ENCODE measurements at regions not wholly inside any gene's neighbourhood (a gene's known extent, or its start where the extent isn't known, plus 50 kb on each side); places are given as distances from the start of the nearest gene placed in this dataset.

DNA sequence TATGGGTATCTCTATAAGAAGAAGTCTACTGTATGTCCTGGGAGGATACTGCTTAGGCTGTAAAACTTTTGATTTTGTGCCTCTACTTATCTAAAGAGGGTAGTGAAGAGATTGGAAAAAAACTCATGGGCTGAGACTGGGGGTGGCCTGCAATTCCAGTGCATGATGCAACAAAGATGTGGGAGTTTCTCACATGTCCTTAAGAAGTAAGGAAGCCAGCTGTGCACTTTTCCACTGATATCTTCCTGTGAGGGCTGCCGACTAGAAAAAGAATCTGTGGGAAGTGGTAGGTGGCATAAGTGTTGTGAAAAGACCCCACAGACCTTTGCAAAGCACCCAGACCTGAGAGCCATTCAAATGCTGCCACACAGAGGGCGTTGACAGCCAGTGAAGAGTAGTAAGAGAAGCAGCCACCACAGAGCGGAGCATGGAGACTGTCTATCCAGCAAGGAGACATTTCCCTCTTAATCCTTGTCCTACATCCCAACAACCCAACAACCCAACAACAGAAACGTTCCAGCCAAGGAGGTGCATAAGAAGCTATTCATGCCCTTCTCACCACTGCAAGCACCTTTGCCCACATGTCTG lies 65.1 kb downstream of the PFDN4 start:
- no peak for DNase-seq

DNA sequence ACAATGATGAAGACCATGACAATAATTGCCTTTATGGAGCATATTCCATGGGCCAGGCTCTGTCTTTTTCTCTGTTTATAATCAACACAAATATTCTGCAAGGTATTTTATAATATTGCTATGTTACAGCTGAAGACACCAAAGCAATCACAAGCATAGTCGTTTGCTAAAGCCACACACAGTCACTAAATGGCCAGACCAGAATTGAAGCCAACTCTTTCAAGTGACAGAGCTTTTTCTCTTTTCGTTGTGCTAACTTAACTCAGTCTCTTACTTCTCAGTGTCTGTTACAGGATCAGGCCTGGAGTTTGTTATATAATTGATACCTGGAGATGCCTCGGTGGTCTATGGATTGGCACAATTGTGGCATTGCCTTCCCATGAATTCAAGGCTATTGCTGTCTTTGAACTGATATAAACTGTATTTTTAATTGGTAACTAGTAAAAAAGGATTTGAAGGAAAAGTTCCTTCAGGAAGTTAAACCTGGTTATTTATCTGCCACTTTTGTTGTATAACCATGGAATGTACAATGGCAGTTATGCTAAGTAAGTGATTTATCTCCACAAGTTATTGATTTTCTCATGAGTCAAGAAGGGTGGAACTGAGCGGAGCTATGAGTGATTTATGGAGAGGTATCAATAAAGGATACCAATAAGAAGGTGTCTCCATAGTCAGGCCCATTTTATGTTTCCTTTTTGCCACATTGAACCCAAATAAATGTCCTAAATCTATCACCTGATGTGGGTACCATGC lies 67.6 kb downstream of the PFDN4 start:
- no peak for DNase-seq

DNA sequence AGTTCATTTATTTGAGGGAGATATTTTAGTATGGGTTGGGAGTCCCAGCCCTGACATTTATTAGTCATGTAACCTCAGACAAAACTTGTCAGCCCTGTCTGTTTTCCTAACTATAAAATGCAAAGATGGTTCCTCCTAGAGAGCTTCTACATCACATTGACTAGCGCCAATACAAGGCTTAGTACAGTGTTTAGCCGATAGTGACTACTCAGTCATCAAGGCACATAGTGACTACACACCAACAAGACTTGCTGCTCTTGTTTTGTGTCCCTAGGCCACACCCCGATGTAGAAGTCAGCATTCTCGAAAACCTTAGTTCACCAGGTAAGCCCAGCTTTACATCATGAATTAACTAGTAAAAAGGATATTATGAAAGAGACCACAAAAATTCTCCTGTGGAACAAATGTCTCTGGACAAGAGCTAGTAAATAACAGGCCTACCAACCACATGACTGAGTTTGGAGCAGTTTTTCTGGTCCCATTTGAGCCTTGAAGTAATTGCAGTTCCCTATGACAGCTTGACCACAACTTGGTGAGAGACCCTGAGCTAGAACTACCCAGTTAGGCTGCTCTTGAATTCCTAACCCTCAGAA lies 68.8 kb downstream of the PFDN4 start:
- no peak for DNase-seq

DNA sequence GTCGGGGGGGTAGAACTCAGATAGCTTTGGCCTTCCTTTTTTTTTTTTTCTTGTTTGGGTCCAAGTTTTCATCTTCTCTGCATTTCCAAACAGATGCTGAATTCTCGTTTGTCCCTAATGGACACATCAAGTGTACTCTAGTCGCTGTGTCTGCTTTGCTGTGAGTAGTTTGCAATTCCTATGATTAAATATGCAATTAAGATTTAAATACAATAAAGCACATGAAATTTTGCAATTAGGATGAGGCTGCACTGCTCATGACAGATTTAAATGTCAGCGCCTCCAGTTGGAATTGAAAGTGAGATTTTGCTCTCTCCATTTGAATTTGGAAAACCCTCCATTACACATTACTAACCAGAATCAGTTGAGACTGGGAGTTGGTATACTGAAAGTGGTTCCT lies 70.4 kb downstream of the PFDN4 start:
- no peak for DNase-seq

DNA sequence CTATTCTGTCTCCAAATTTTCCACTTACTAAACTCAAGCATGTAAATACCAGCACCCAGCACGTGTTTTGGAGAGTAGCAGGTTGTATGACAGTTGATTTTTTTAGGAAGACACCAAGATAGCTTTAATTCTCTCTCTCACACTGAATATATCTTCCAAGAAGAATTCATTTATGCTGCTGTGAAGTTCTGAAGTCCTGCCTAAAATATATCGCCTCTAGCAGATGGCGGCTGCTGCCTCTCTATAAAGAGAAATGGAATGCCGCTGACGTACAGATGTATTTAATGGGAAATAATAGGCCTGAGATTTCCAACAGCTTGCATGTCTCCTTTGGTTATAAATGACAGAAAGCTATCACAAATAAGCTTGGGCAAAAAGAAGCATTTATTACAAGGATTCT lies 74.7 kb downstream of the PFDN4 start:
- no peak for DNase-seq

DNA sequence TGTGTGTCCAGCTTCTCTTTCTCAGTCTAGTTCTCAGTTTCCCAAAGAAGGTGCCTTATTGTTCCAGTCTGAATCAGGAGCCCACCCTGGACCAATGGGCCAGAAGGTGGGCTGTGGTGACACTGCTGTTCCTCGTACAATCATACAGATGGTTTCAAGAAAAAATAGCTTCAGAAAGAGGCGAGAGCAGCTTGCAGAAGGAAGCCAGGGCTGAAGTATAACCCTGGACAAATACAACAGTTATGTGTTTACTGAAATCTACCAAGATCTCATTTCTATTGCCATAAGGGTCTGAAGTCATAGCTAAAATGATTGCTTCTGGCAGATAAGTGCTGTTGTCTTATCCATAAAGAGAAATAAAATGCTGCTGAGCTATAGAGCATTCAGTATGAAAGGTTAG lies 75.4 kb downstream of the PFDN4 start:
- DNase-seq: no peak

DNA sequence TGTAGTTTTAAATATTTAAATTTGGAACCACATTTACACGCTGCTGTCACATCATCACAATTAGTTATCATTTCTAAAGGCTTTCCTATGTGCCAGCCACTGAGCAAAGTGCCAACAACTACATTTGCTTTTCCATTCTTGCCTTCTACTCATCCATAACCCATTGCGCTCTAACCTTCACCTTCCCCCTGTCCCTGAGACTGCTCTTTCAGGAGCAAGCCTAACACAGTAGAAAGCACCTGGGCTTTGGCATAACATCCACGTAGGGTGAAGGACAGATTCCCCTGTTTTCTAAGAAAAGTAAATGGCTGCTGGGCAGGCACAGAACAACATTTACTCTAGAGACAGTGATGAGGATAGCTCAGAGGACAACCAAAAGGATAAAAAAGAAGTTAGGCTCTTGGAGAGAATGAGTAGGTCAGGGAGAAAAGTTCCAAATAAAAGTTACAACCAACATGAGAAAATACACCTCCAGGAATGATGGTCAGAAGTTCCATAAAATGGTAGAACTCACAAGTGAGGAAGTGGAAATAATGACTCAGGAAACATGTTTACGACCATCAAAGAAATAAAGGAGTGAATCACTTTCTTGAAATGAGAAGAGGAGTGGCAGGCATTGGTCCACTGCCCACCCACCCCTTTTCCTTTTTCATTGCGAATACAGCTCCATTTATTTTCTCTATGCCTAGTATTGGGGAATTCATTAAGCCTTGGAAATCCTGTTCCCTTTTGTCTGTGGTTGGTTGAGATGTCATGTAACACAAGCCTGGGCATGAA lies 77.2 kb downstream of the PFDN4 start:
- DNase-seq: no peak

DNA sequence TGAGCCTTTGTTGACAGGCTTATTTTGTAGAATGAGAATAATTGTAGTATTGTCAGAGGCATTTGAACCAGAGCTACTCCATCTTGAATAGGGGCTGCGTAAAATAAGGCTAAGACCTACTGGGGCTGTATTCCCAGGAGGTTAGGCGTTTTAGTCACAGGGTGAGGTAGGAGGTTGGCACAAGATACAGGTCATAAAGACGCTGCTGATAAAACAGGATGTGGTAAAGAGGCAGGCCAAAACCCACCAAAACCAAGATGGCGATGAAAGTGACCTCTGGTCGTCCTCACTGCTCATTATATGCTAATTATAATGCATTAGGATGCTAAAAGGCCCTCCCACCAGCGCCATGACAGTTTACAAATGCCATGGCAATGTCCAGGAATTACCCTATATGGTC lies 82.7 kb downstream of the PFDN4 start:
- DNase-seq: no peak

DNA sequence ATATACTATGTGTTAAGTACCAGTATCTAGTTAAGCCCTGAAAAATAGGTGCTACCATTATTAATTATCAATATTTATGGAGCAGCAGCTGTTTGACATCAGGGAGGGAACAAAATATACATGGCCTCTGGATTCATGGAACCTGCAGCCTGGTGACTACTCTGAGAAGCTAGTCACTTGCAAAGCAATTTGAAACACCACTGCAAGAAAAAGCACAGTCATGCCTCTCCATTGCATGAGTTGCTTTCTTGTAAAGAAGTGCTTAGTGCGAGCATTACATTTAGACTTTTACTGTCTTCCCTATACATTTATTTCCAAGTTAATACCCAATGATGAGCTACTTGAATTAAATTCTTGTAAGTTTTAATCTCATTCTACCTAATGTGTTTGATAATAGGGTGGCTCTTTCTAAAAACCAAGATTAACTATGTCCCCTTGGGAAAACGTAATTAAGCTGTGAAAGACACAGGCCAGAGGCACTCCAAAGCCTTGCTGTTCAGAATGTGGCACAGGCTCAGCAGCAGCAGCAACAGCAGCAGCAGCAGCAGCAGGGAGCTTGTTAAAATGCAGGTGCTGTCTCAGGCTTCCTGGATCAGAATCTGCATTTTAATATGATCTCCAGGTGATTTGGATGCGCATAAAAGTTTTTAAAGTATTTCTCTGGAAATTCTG lies 83.6 kb downstream of the PFDN4 start:
- DNase-seq: no peak

DNA sequence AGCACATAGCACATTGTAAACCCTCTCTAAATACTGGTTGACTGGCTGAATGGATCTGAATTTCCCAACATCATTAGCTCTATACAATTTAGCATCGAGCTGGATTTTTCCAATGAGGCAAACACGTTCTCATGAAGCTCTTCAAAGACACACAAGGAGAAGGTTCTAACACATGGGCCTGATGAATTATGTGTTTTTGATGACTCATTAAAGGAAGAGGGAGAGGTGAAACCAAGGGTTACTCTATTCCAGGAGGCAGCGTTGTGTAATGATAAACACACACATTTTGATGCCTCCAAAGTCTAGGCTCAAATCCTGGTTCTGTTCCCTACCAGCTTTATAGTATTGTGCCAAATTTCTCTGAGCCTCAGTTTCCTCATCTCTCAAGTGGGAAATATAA lies 84.3 kb downstream of the PFDN4 start:
- no peak for DNase-seq

DNA sequence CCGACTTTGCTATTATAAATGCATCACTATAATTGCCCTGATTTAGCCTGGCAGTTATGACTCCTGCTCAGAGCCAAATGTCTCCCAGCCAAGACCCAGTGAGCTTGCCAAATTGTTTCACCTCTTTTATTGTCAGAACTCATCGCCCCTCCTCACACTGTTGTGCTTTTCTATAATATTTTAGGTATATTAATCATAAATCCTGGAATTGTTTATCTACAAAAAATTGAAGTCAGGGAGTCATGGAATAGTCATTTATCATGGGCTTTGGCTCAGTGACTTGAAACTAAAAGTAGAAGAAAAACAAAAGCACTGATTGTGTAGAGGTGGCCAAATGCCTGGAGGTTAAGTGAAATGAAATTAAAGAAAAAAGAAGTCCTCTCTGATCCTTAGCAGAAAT lies 85.6 kb downstream of the PFDN4 start:
- DNase-seq: peak; percentile 13

DNA sequence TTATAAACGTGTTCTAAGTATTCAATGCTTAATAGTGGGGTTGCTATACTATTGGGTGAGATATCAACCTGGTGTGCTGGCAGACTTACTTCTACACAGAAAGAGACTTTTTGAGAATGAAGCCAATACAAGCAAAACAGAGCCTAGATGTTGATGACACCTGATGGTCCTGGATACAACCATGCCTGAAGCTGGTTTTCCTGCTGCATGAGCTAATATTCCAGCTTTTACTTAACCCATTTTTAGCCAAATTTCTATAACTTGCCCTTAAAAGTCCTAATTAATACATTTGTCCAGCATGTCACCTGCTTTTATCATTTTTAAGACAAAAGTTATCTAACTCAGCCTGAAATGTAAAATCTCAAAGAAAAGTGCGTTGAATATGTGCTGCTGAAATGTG lies 86.2 kb downstream of the PFDN4 start:
- DNase-seq: no peak

DNA sequence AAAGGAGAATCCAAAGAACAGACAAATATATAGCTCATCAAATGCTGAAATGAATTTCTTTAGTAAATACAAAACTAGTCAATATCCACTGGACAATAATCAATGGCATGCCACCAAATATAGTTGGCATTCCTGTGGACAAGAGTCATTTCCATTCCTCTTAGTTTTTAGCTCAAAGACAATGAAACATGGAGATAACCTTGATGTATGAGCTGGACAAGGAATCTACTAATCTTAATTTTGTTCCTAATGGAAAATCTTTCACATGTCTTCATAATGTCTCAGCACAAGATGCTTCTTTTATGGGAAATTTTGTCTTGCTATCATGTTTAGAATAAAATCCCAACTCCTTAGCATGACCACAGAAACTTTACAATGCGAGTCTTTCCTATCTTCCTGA lies 87.8 kb downstream of the PFDN4 start:
- DNase-seq: no peak

DNA sequence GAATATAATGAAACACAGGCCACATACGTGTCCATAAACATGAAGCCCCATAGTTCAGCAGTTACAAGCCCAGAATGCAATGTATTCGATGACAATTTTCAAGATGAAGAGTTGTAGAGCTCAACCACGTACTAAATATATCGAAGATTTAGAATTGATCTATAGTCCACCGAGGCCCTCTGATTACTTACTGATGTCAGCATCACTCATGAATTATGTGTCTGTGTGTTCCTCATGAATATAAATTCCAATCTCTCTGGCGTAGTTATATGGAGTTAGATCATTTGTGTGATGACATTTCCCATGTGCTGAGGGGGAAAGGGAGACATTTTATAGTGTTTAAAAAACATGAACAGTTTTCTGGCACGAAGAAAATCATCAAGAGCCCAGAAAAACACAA lies 97.5 kb downstream of the PFDN4 start:
- no peak for DNase-seq

DNA sequence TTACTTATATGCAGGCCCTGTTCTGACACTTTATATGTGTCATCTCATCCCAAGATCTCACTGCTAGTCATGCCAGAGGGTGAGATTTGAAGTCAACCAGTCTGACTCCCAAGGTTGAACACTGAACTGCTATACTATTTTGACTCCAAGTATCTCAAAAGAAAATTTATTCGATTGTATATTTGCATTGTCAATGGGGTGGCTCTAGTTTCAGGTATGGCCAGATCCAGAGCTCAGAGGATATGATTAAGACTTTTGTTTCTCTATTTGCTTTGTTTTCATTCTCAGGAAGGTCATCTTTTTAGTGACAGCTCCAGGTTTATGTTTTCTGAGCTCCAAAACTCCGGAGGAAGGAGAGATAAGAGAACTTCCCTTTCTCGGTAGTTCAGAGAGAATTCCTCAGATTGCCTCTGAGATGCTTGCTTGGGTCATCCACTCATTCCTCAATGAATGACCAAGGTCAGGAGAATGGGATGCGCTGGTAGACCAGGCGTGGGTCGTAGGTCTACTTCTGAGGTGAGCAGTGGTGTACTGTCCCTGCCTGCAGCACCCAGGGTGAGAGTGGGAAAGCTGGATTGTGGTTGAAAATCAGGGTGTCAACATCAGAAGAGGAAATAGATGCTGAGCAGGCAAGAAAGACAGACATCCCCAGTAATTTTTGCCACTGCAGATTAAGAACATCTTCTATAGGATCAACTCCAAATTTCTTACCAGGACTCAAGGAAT lies 99.3 kb downstream of the PFDN4 start:
- DNase-seq: no peak

DNA sequence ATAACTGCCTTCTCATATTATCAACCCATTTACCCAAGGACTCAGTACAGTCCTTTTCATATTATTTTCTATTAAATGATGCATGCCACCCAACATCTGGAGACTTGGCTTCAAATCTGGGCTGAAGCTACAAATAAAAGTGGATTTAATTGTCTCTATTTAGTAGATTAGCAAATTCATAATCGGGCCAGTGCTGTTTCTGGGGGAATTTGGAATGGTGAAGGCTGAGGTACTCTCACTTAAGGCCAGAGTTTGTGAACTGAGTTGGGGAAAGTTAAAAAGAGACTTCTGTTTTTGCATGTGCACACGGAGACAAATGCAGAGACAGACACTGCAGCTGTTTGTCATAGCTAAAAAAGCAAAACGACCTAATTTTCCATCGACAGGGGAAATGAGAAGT lies 100.9 kb downstream of the PFDN4 start:
- DNase-seq: no peak

DNA sequence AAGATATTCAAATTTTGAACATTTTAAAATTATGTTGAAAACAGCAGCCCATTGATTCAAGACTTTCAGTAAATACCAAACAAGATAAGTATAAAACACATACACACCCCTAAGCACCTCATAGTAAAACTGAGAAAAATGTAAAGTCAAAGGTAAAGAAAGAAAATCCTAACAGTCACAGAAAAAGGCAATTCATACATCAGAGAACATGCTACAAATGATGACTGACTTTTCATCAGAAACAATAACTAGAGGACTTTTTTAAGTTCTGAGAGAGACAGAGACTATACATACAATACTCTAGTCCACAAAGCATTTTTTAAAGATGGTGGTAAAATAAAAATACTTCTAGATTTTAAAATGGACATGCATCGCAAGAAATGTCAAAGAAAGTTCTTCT lies 111.0 kb downstream of the PFDN4 start:
- DNase-seq: no peak

DNA sequence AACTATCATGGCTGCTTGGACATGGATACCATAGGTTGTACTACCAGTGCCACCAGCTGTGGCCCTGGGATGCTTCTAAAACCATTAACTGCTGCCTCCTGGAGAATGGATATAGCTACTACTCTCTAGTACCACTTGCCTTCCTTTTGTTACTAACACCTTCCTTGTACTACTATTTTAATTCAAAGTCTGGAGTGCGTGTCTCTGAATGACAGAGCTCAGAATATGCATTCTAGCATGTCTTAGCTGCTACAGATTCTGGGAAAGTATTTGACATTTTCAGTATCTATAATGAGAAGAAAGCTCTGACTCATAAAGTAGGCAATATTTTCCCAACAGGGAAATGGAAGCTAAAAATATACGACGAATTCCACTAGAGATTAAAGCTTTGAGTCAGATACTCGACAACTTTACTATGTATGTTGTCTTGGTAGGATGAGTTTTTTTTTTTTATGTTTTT lies 112.3 kb downstream of the PFDN4 start:
- no peak for DNase-seq

DNA sequence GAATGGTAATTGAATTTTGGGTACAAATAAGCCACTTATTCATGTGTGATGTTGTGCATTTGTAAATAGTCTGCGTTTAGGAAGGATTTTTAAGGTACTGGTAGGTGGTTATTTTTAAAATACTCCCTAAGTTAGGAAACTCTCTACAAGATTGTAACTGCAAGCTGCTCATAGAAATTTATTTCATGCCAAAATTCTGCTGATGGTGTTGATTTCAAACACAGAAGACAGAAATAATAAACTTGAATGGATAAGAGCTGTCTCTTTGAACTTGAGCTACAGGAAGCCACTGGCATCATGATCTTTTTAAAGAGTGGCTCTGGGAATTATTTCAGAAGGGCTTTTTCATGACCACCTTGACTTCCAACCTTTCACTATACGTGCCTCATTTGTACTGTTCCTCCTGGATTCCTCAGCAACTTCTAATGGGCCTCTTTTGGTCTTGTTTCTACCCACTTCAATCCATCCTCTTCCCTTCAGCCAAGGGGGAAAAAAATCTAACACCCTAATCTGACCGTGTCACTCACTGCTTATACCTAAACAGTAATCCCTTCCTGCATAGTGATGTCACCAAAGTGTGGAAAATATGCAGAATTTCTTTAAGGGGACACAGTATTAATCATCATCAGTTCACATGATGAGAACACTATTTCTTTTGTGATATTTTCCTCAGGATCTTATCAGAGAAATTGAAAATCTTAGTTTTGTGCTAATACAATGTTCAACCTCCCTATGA lies 113.6 kb downstream of the PFDN4 start:
- DNase-seq: no peak

DNA sequence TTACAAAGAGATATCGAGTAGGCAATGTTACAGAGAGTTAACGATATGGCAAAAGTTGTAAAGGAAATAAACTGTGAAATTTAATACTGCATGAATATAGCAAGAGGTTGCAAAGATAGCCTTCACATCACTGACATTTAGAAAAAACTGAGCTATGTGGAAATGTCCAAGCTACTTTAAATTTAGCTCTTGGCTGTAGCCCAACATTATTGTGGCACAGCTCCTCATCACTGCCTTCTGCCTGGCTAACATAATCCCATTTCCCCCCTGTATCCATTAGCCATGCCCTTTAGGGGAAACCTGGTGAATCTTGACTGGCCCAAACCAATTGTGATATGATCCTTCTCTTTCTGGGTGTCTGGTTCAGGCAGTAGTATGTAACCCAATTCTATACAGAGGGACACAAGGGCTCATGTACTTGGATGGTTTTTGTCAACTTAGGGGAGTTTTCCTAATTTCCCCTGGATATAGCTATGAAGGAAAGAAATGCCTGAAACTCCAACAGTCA lies 115.4 kb downstream of the PFDN4 start:
- DNase-seq: no peak

DNA sequence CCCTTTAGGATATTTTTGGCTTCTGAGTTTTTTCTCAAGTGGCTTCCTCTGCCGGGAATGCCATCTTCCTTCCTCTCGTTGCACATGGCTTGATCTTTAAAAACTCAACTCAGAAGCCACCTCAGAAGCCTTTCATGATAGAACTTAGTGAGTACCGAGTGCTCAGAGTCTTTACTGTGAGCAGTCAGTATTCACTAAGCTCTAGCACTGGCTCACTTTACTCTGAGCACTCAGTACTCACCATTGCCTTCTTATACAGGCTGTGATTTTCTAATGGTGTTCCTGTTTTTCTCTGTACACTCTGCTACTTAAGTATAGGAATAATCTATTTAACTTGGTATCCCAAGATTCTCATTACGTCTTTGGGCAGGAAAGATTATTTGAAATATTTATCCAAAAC lies 116.2 kb downstream of the PFDN4 start:
- DNase-seq: no peak
